H1 (cell line): ENCODE measurements at regions not wholly inside any gene's neighbourhood (a gene's known extent, or its start where the extent isn't known, plus 50 kb on each side); places are given as distances from the start of the nearest gene placed in this dataset.

Experiments
- CTCF ChIA-PET: fragments of 300-600 bp; sonication (Branson Sonifier 250); formaldehyde crosslinking; loops from one replicate; lab custom pipeline; 2021; ENCODE audit not compliant: partially characterized antibody; lab: Charles Lee
- POLR2A ChIA-PET: fragments of 300-600 bp; sonication (Branson Sonifier 250); formaldehyde crosslinking; loops from one replicate; lab custom pipeline; 2021; ENCODE audit warnings: inconsistent platforms; ENCODE audit not compliant: partially characterized antibody; lab: Charles Lee
- DNase-seq, 2 experiments: peaks; one replicate each; pipeline versions ENCODE4 v3.0.0 to v3.0.0-alpha.2; 2010 to 2022; ENCODE audit warnings: low spot score in 2 of 2, low read depth in 1 of 2, mixed read lengths in 1 of 2
- FAIRE-seq: peaks from 2 replicates; lab custom pipeline; 2011; peaks lifted over from hg19 to GRCh38; lab: Jason Lieb, UNC
- H2AFZ ChIP-seq: 2 replicates; pipeline ENCODE4 v1.8.1; 2012; ENCODE audit warnings: low read length, inconsistent platforms
- H2AK5ac ChIP-seq: 2 replicates; pipeline ENCODE4 v1.6.1; 2013; ENCODE audit warnings: low read depth, low read length
- H2BK120ac ChIP-seq: replicated peaks from 2 replicates; pipeline ENCODE3; 2013; ENCODE audit warnings: low read depth, low read length, inconsistent platforms
- H2BK12ac ChIP-seq: 2 replicates; pipeline ENCODE4 v1.6.1; 2013; ENCODE audit warnings: low read depth, low read length
- H2BK15ac ChIP-seq: 2 replicates; pipeline ENCODE4 v1.6.1; 2013; ENCODE audit warnings: low read length
- H2BK20ac ChIP-seq: 2 replicates; pipeline ENCODE4 v1.6.1; 2013; ENCODE audit warnings: low read length
- H2BK5ac ChIP-seq: 2 replicates; pipeline ENCODE4 v1.6.1; 2013; ENCODE audit warnings: low read depth, low read length
- H3K14ac ChIP-seq: 2 replicates; pipeline ENCODE4 v1.6.1; 2013; ENCODE audit warnings: inconsistent platforms; ENCODE audit not compliant: insufficient read length
- H3K18ac ChIP-seq: 2 replicates; pipeline ENCODE4 v1.6.1; 2013; ENCODE audit warnings: low read length; ENCODE audit errors: extremely low read depth
- H3K23ac ChIP-seq: 2 replicates; pipeline ENCODE4 v1.6.1; 2013; ENCODE audit warnings: inconsistent platforms; ENCODE audit not compliant: insufficient read length
- H3K23me2 ChIP-seq: 2 replicates; pipeline ENCODE4 v1.6.1; 2013; ENCODE audit warnings: low read depth, low read length
- H3K27ac ChIP-seq: 2 replicates; pipeline ENCODE4 v1.6.1; 2011; ENCODE audit warnings: low read depth, low read length, inconsistent platforms
- H3K27me3 ChIP-seq, 4 experiments: replicated peaks in 1 of 4; 1 replicate in 1 of 4; 2 replicates in 3 of 4; pipeline versions ENCODE4 v1.6.1 to v1.8.1; 2011 to 2013; ENCODE audit warnings: low read length in 3 of 4, mild to moderate bottlenecking in 3 of 4, inconsistent platforms in 2 of 4, mixed read lengths in 2 of 4, moderate library complexity in 1 of 4; ENCODE audit not compliant: control insufficient read depth in 3 of 4, insufficient read depth in 3 of 4; ENCODE audit errors: extremely low read depth in 1 of 4
- H3K36me3 ChIP-seq, 4 experiments: 2 replicates each; pipeline versions ENCODE4 v1.6.1 to v1.8.1; 2011 to 2013; ENCODE audit warnings: mild to moderate bottlenecking in 4 of 4, low read length in 3 of 4, moderate library complexity in 2 of 4, control low read depth in 1 of 4, inconsistent platforms in 1 of 4; ENCODE audit not compliant: insufficient read depth in 4 of 4, control insufficient read depth in 2 of 4
- H3K4ac ChIP-seq: replicated peaks from 2 replicates; pipeline ENCODE3; 2013; ENCODE audit warnings: low read length, low read depth, mixed read lengths, inconsistent platforms; ENCODE audit not compliant: insufficient read length
- H3K4me1 ChIP-seq, 4 experiments: replicated peaks in 1 of 4; 1 replicate in 1 of 4; 2 replicates in 3 of 4; pipeline versions ENCODE4 v1.6.1 to v1.8.1; 2011 to 2013; ENCODE audit warnings: low read length in 3 of 4, inconsistent platforms in 2 of 4, mixed read lengths in 1 of 4; ENCODE audit not compliant: insufficient read depth in 4 of 4, control insufficient read depth in 3 of 4
- H3K4me2 ChIP-seq, 2 experiments: 2 replicates each; pipeline versions ENCODE4 v1.6.1 to v1.8.1; 2011 to 2013; ENCODE audit warnings: low read depth in 2 of 2, low read length in 2 of 2, control low read depth in 1 of 2, inconsistent platforms in 1 of 2, mild to moderate bottlenecking in 1 of 2; ENCODE audit not compliant: insufficient read depth in 1 of 2
- H3K4me3 ChIP-seq, 4 experiments: fragments of 200-600, 300-600 bp in 1 of 4; sonication (generic), shearing (Covaris generic), sonication (Bioruptor Twin) in 1 of 4; 2 replicates each; pipeline versions ENCODE4 v1.5.1 to v1.8.1; 2011 to 2016; ENCODE audit warnings: low read length in 4 of 4, low read depth in 3 of 4, control low read depth in 2 of 4, inconsistent platforms in 2 of 4, mild to moderate bottlenecking in 2 of 4, mixed read lengths in 1 of 4, moderate library complexity in 1 of 4; ENCODE audit not compliant: insufficient read depth in 2 of 4; ENCODE audit errors: extremely low read depth in 1 of 4
- H3K56ac ChIP-seq: replicated peaks from 2 replicates; pipeline ENCODE3; 2013; ENCODE audit warnings: low read depth, mild to moderate bottlenecking, mixed read lengths, low read length, inconsistent platforms; ENCODE audit not compliant: insufficient read length
- H3K79me1 ChIP-seq: 2 replicates; pipeline ENCODE4 v1.6.1; 2013; ENCODE audit warnings: low read depth, low read length, control low read depth
- H3K79me2 ChIP-seq, 2 experiments: 2 replicates each; pipeline versions ENCODE4 v1.6.1 to v1.8.1; 2012 to 2013; ENCODE audit warnings: low read length in 2 of 2, mild to moderate bottlenecking in 2 of 2, inconsistent platforms in 1 of 2; ENCODE audit not compliant: insufficient read depth in 2 of 2, control insufficient read depth in 1 of 2
- H3K9ac ChIP-seq, 4 experiments: replicated peaks in 1 of 4; 1 replicate in 1 of 4; 2 replicates in 3 of 4; pipeline versions ENCODE4 v1.6.1 to v1.8.1; 2011 to 2013; ENCODE audit warnings: low read depth in 3 of 4, low read length in 3 of 4, control low read depth in 2 of 4, mild to moderate bottlenecking in 2 of 4, moderate library complexity in 2 of 4, inconsistent platforms in 1 of 4; ENCODE audit errors: extremely low read depth in 1 of 4
- H3K9me3 ChIP-seq, 2 experiments: 2 replicates each; pipeline versions ENCODE4 v1.6.1 to v1.8.1; 2012 to 2013; ENCODE audit warnings: mild to moderate bottlenecking in 2 of 2, moderate library complexity in 2 of 2, control low read depth in 1 of 2, inconsistent platforms in 1 of 2, low read depth in 1 of 2, low read length in 1 of 2, mixed read lengths in 1 of 2; ENCODE audit not compliant: insufficient read depth in 2 of 2
- H4K20me1 ChIP-seq, 2 experiments: replicated peaks in 1 of 2; 2 replicates each; pipeline versions ENCODE3 to v1.8.1; 2011 to 2013; ENCODE audit warnings: inconsistent platforms in 2 of 2, low read length in 2 of 2, mild to moderate bottlenecking in 1 of 2; ENCODE audit not compliant: insufficient read depth in 2 of 2, control insufficient read depth in 1 of 2
- H4K5ac ChIP-seq: 2 replicates; pipeline ENCODE4 v1.6.1; 2013; ENCODE audit warnings: low read length, low read depth, mixed read lengths, inconsistent platforms; ENCODE audit not compliant: insufficient read length
- H4K8ac ChIP-seq: 2 replicates; pipeline ENCODE4 v1.8.0; 2013; ENCODE audit warnings: mild to moderate bottlenecking, moderate library complexity, low read length, inconsistent platforms; ENCODE audit not compliant: insufficient read depth; ENCODE audit errors: extremely low read depth
- H4K91ac ChIP-seq: replicated peaks from 2 replicates; pipeline ENCODE3; 2013; ENCODE audit warnings: low read length, mixed read lengths, inconsistent platforms; ENCODE audit not compliant: insufficient read length
- ASH2L ChIP-seq: fragments of 200-600, 300-600 bp; sonication (generic); IDR thresholded peaks from one replicate; pipeline ENCODE4 v1.7.1; 2017; ENCODE audit warnings: low read length
- CHD1 ChIP-seq: IDR thresholded peaks from 2 replicates; pipeline ENCODE4 v1.6.1; 2012; ENCODE audit warnings: low read depth, low read length, improper control_type of control experiment
- CTBP2 ChIP-seq: IDR thresholded peaks from 2 replicates; pipeline ENCODE4 v1.7.0; 2011; ENCODE audit warnings: borderline replicate concordance, mild to moderate bottlenecking, moderate library complexity, mixed read lengths, low read length; ENCODE audit not compliant: insufficient read depth, insufficient read length
- EP300 ChIP-seq, 2 experiments: IDR thresholded peaks; 1 replicate in 1 of 2; 2 replicates in 1 of 2; pipeline ENCODE4 v1.6.1; 2011 to 2012; ENCODE audit warnings: low read depth in 2 of 2, low read length in 2 of 2, mild to moderate bottlenecking in 2 of 2, borderline replicate concordance in 1 of 2, inconsistent platforms in 1 of 2, moderate library complexity in 1 of 2
- FOSL1 ChIP-seq: IDR thresholded peaks from 2 replicates; pipeline ENCODE4 v1.6.1; 2011; ENCODE audit warnings: mild to moderate bottlenecking, low read depth, low read length, moderate library complexity; ENCODE audit not compliant: insufficient read depth
- GTF2F1 ChIP-seq: IDR thresholded peaks from 2 replicates; pipeline ENCODE4 v1.6.1; 2012; ENCODE audit warnings: low read depth, low read length, improper control_type of control experiment, borderline replicate concordance
- HDAC2 ChIP-seq, 2 experiments: fragments of 300-600 bp in 1 of 2; sonication (generic) in 1 of 2; IDR thresholded peaks; 2 replicates each; pipeline ENCODE4 v1.6.1; 2011 to 2012; ENCODE audit warnings: low read depth in 2 of 2, low read length in 2 of 2, mild to moderate bottlenecking in 2 of 2, moderate library complexity in 2 of 2, borderline replicate concordance in 1 of 2, inconsistent platforms in 1 of 2
- JUN ChIP-seq: IDR thresholded peaks from 2 replicates; pipeline ENCODE4 v1.6.1; 2011; ENCODE audit warnings: low read depth, mild to moderate bottlenecking, improper control_type of control experiment, low read length
- KDM1A ChIP-seq: fragments of 200-600, 300-600 bp; sonication (generic); IDR thresholded peaks from 2 replicates; pipeline ENCODE4 v1.7.1; 2016; ENCODE audit warnings: mild to moderate bottlenecking, low read length, borderline replicate concordance
- KDM4A ChIP-seq: IDR thresholded peaks from one replicate; pipeline ENCODE4 v1.7.1; 2012; ENCODE audit warnings: low read depth, mild to moderate bottlenecking, moderate library complexity, low read length, inconsistent platforms; ENCODE audit not compliant: severe bottlenecking
- RNF2 ChIP-seq: fragments of 200-900, 300-1000 bp; sonication (generic); IDR thresholded peaks from 2 replicates; pipeline ENCODE4 v1.7.1; 2016; ENCODE audit warnings: borderline replicate concordance, low read depth, mild to moderate bottlenecking, antibody characterized with exemption, low read length; ENCODE audit not compliant: poor library complexity, severe bottlenecking; ENCODE audit errors: missing control alignments
- SP1 ChIP-seq: IDR thresholded peaks from 2 replicates; pipeline ENCODE4 v1.6.1; 2011; ENCODE audit warnings: low read depth, low read length
- SP4 ChIP-seq: IDR thresholded peaks from 2 replicates; pipeline ENCODE4 v1.6.1; 2012; ENCODE audit warnings: low read length, inconsistent platforms
- TEAD4 ChIP-seq: IDR thresholded peaks from 2 replicates; pipeline ENCODE4 v1.6.1; 2012; ENCODE audit warnings: low read depth, low read length, inconsistent platforms, mixed read lengths
- ZNF274 ChIP-seq: IDR thresholded peaks from 2 replicates; pipeline ENCODE4 v1.7.0; 2012; ENCODE audit warnings: low read length, borderline replicate concordance; ENCODE audit errors: extremely low read depth
- WGBS, 2 experiments: shearing (Covaris generic) in 1 of 2; methylation state at CpG; one replicate each; pipeline versions ENCODE4 v1.1.6 to v1.1.7; 2013 to 2015; ENCODE audit warnings: low lambda C conversion rate in 2 of 2, mixed read lengths in 2 of 2, inconsistent platforms in 1 of 2, low coverage in 1 of 2, missing lambda C conversion rate in 1 of 2; ENCODE audit not compliant: insufficient replicate concordance in 2 of 2, insufficient coverage in 1 of 2, insufficient read length in 1 of 2; ENCODE audit errors: extremely low coverage in 1 of 2, missing lambda C conversion rate in 1 of 2; 5-methylcytosine and 5-hydroxymethylcytosine counted together

DNA sequence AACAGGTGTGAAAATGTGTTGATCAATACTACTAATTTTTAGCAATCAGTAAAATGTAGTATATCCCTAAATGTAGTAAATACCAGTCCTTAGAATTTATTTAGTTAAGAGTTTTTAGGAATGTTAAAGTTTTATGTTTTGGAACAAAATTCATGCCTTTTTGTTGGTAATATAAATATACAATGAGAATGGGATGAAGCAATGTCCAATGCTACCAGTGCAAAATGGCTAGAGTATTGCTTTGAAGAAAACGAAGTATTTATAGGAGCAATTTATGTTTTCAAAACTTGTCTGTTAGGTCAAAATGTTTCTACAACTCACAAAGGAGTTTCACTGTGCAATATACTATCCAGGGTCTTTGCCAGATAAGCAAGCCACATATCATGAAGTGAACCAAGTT lies 851.5 kb downstream of the PCDH18 start:
- Histone ChIP-seq H3K27me3 (no peaks in the 10 kb centered on the region), H3K9me3 (no peaks in the 10 kb centered on the region), H3K4me1 (no peaks in the 10 kb centered on the region), H3K14ac (no peak overlapping the region), H2BK120ac (no peak overlapping the region), H2BK5ac (no peak overlapping the region), H3K4me2 (no peak overlapping the region), H3K18ac (no peak overlapping the region), H4K5ac (no peak overlapping the region), H2AFZ (no peak overlapping the region), H3K9ac (no peak overlapping the region), H2BK15ac (no peak overlapping the region), H3K4me3 (no peak overlapping the region), H3K56ac (no peak overlapping the region), H3K36me3 (no peaks in the 10 kb centered on the region), H4K91ac (no peak overlapping the region), H4K20me1 (no peaks in the 10 kb centered on the region), H2BK20ac (no peak overlapping the region), H2BK12ac (no peak overlapping the region), H3K4ac (no peak overlapping the region), H3K79me1 (no peaks in the 10 kb centered on the region), H3K23me2 (no peaks in the 10 kb centered on the region), H4K8ac (no peak overlapping the region), H2AK5ac (no peak overlapping the region), H3K27ac (no peak overlapping the region), H3K23ac (no peak overlapping the region), H3K79me2 (no peaks in the 10 kb centered on the region)
- no peak for TF ChIP-seq KDM4A
- TF ChIP-seq HDAC2 (IDR thresholded peaks at IDR 0.05; ENCODE audit: borderline replicate concordance in 1 of 2, low read depth in 2 of 2, low read length in 2 of 2): no peak
- TF ChIP-seq RNF2: no peak
- no peak for TF ChIP-seq CHD1
- TF ChIP-seq GTF2F1: no peak
- no peak for TF ChIP-seq CTBP2
- TF ChIP-seq ZNF274: no peak
- TF ChIP-seq KDM1A: no peak
- TF ChIP-seq TEAD4: no peak
- no peak for TF ChIP-seq SP1
- no peak for TF ChIP-seq FOSL1
- no peak for TF ChIP-seq JUN
- no peak for TF ChIP-seq ASH2L
- no peak for TF ChIP-seq SP4
- no peak for TF ChIP-seq EP300 (IDR thresholded peaks at IDR 0.05; ENCODE audit: borderline replicate concordance in 1 of 2, low read depth in 2 of 2, low read length in 2 of 2)
- FAIRE-seq (no peak), DNase-seq (no peak)
- POLR2A ChIA-PET: no interaction called here
- CTCF ChIA-PET: interaction anchor here (1.1 to 1.2 kb wide), 2 partner anchors 8 to 44 kb away, joined by 3 read pairs; no protein-coding TSS in a partner anchor
- WGBS, 2 experiments: 87% methylated on average over 1 of the region's 1 CpG; no CpG with 5 or more reads in 1 of the 2 experiments
